ENCODE measurements at regions not wholly inside any gene's neighbourhood (a gene's known extent, or its start where the extent isn't known, plus 50 kb on each side); places are given as distances from the start of the nearest gene placed in this dataset.

- Histone ChIP-seq H3K9ac (ENCODE audit: insufficient read length) (no peak overlapping the region), H3K27ac (no peak overlapping the region), H3K4me3 (no peak overlapping the region), H3K9me3 (ENCODE audit: low read depth, low read length) (no peaks in the 10 kb centered on the region), H3K36me3 (ENCODE audit: insufficient read depth, low read length) (no peaks in the 10 kb centered on the region)
- TF ChIP-seq POLR2AphosphoS5 (IDR thresholded peaks at IDR 0.05; ENCODE audit: borderline replicate concordance, low read depth, low read length) = no peak
- TF ChIP-seq EZH2 (IDR thresholded peaks at IDR 0.05) = no peak
- no peak for TF ChIP-seq FOXP2 (optimal IDR thresholded peaks at IDR 0.05; ENCODE audit: control extremely low read depth, extremely low read length, insufficient read depth)
- no peak for DNase-seq (ENCODE audit: low read depth, low spot score)
Observed at GRCh38 chr5:173815571-173815970, 72.6 kb upstream of the CPEB4 start.

- H3K27ac ChIP-seq = no peak overlapping the region
- no peak overlapping the region for H3K4me3 ChIP-seq
- no peaks in the 10 kb centered on the region for H3K36me3 ChIP-seq (ENCODE audit: insufficient read depth, low read length)
- H3K9me3 ChIP-seq (ENCODE audit: low read depth, low read length) = no peaks in the 10 kb centered on the region
- H3K9ac ChIP-seq (ENCODE audit: insufficient read length) = no peak overlapping the region
- TF ChIP-seq POLR2AphosphoS5 (IDR thresholded peaks at IDR 0.05; ENCODE audit: borderline replicate concordance, low read depth, low read length) = no peak
- no peak for TF ChIP-seq EZH2 (IDR thresholded peaks at IDR 0.05)
- no peak for TF ChIP-seq FOXP2 (optimal IDR thresholded peaks at IDR 0.05; ENCODE audit: control extremely low read depth, extremely low read length, insufficient read depth)
- DNase-seq (ENCODE audit: low read depth, low spot score) = no peak
Observed at GRCh38 chr5:173816728-173817127, 71.4 kb upstream of the CPEB4 start.

- H3K27ac ChIP-seq = no peak overlapping the region
- no peaks in the 10 kb centered on the region for H3K9me3 ChIP-seq (ENCODE audit: low read depth, low read length)
- no peak overlapping the region for H3K4me3 ChIP-seq
Observed at GRCh38 chr5:173817561-173817960, 70.6 kb upstream of the CPEB4 start.

GRCh38 chr5:173819521-173819920 lies 68.6 kb upstream of the CPEB4 start:
- no peak for DNase-seq (ENCODE audit: low read depth, low spot score)
- H3K9me3 ChIP-seq (ENCODE audit: low read depth, low read length) = no peaks in the 10 kb centered on the region
- TF ChIP-seq EZH2 (IDR thresholded peaks at IDR 0.05) (no peak), POLR2AphosphoS5 (IDR thresholded peaks at IDR 0.05; ENCODE audit: borderline replicate concordance, low read depth, low read length) (no peak), FOXP2 (optimal IDR thresholded peaks at IDR 0.05; ENCODE audit: control extremely low read depth, extremely low read length, insufficient read depth) (no peak)
- no peaks in the 10 kb centered on the region for H3K36me3 ChIP-seq (ENCODE audit: insufficient read depth, low read length)
- no peak overlapping the region for H3K9ac ChIP-seq (ENCODE audit: insufficient read length)
- H3K27ac ChIP-seq = no peak overlapping the region
- H3K4me3 ChIP-seq = no peak overlapping the region

More at GRCh38 chr5:173817561-173817960, 70.6 kb upstream of the CPEB4 start:
- Histone ChIP-seq H3K36me3 (ENCODE audit: insufficient read depth, low read length) (no peaks in the 10 kb centered on the region), H3K9ac (ENCODE audit: insufficient read length) (no peak overlapping the region)
- no peak for DNase-seq (ENCODE audit: low read depth, low spot score)
- TF ChIP-seq POLR2AphosphoS5 (IDR thresholded peaks at IDR 0.05; ENCODE audit: borderline replicate concordance, low read depth, low read length) (no peak), EZH2 (IDR thresholded peaks at IDR 0.05) (no peak), FOXP2 (optimal IDR thresholded peaks at IDR 0.05; ENCODE audit: control extremely low read depth, extremely low read length, insufficient read depth) (no peak)

GRCh38 chr5:173823274-173823644 lies 64.9 kb upstream of the CPEB4 start:
- no peak for DNase-seq (ENCODE audit: low read depth, low spot score)
- Histone ChIP-seq H3K4me3 (no peak overlapping the region), H3K9me3 (ENCODE audit: low read depth, low read length) (no peaks in the 10 kb centered on the region), H3K27ac (no peak overlapping the region), H3K9ac (ENCODE audit: insufficient read length) (no peak overlapping the region), H3K36me3 (ENCODE audit: insufficient read depth, low read length) (no peaks in the 10 kb centered on the region)
- no peak for TF ChIP-seq FOXP2 (optimal IDR thresholded peaks at IDR 0.05; ENCODE audit: control extremely low read depth, extremely low read length, insufficient read depth)
- TF ChIP-seq POLR2AphosphoS5 (IDR thresholded peaks at IDR 0.05; ENCODE audit: borderline replicate concordance, low read depth, low read length) = no peak
- no peak for TF ChIP-seq EZH2 (IDR thresholded peaks at IDR 0.05)

GRCh38 chr5:173823721-173824567 lies 64.2 kb upstream of the CPEB4 start:
- H3K36me3 ChIP-seq (ENCODE audit: insufficient read depth, low read length) = no peaks in the 10 kb centered on the region
- TF ChIP-seq POLR2AphosphoS5 (IDR thresholded peaks at IDR 0.05; ENCODE audit: borderline replicate concordance, low read depth, low read length) = no peak
- TF ChIP-seq FOXP2 (optimal IDR thresholded peaks at IDR 0.05; ENCODE audit: control extremely low read depth, extremely low read length, insufficient read depth) = no peak
- no peak for TF ChIP-seq EZH2 (IDR thresholded peaks at IDR 0.05)
- no peak overlapping the region for H3K9ac ChIP-seq (ENCODE audit: insufficient read length)
- no peak overlapping the region for H3K27ac ChIP-seq
- no peaks in the 10 kb centered on the region for H3K9me3 ChIP-seq (ENCODE audit: low read depth, low read length)
- DNase-seq (ENCODE audit: low read depth, low spot score) = no peak
- no peak overlapping the region for H3K4me3 ChIP-seq

GRCh38 chr5:173825215-173825865 lies 62.8 kb upstream of the CPEB4 start:
- H3K27ac ChIP-seq = no peak overlapping the region

GRCh38 chr5:173826086-173826427 lies 62.1 kb upstream of the CPEB4 start:
- DNase-seq (ENCODE audit: low read depth, low spot score) = no peak
- Histone ChIP-seq H3K4me3 (no peak overlapping the region), H3K9me3 (ENCODE audit: low read depth, low read length) (no peaks in the 10 kb centered on the region), H3K9ac (ENCODE audit: insufficient read length) (no peak overlapping the region), H3K27ac (no peak overlapping the region), H3K36me3 (ENCODE audit: insufficient read depth, low read length) (no peaks in the 10 kb centered on the region)
- TF ChIP-seq FOXP2 (optimal IDR thresholded peaks at IDR 0.05; ENCODE audit: control extremely low read depth, extremely low read length, insufficient read depth) (no peak), POLR2AphosphoS5 (IDR thresholded peaks at IDR 0.05; ENCODE audit: borderline replicate concordance, low read depth, low read length) (no peak), EZH2 (IDR thresholded peaks at IDR 0.05) (no peak)

More at GRCh38 chr5:173825215-173825865, 62.8 kb upstream of the CPEB4 start:
- Histone ChIP-seq H3K9me3 (ENCODE audit: low read depth, low read length) (no peaks in the 10 kb centered on the region), H3K36me3 (ENCODE audit: insufficient read depth, low read length) (no peaks in the 10 kb centered on the region), H3K4me3 (no peak overlapping the region), H3K9ac (ENCODE audit: insufficient read length) (no peak overlapping the region)
- TF ChIP-seq FOXP2 (optimal IDR thresholded peaks at IDR 0.05; ENCODE audit: control extremely low read depth, extremely low read length, insufficient read depth) (no peak), POLR2AphosphoS5 (IDR thresholded peaks at IDR 0.05; ENCODE audit: borderline replicate concordance, low read depth, low read length) (no peak), EZH2 (IDR thresholded peaks at IDR 0.05) (no peak)
- DNase-seq (ENCODE audit: low read depth, low spot score) = no peak

All from SK-N-MC (cell line).